Progenitor cell of endocrine pancreas (in vitro differentiated cells): ENCODE measurements at regions not wholly inside any gene's neighbourhood (a gene's known extent, or its start where the extent isn't known, plus 50 kb on each side); places are given as distances from the start of the nearest gene placed in this dataset.
"Not testable (repeated sequence)": the region's sequence is repeated elsewhere in the genome, so short reads cannot be mapped to it uniquely, and the experiment has no call there.

ENCODE experiments used
- DNase-seq: peaks from one replicate; pipeline ENCODE4 v3.0.0; 2021; ENCODE audit warnings: low spot score; ENCODE audit not compliant: unreplicated experiment
- H3K27ac Mint-ChIP-seq: 2 replicates; pipeline ENCODE4 v1.8.0; 2021; ENCODE audit warnings: mild to moderate bottlenecking, moderate library complexity, mixed read lengths
- H3K27me3 Mint-ChIP-seq: 2 replicates; pipeline ENCODE4 v1.8.0; 2021; ENCODE audit warnings: mixed read lengths
- H3K36me3 Mint-ChIP-seq: 2 replicates; pipeline ENCODE4 v1.8.0; 2022; ENCODE audit warnings: mixed read lengths; ENCODE audit not compliant: insufficient read depth
- H3K4me1 Mint-ChIP-seq: 2 replicates; pipeline ENCODE4 v1.8.0; 2021; ENCODE audit warnings: low read depth, mixed read lengths
- H3K4me3 Mint-ChIP-seq: 2 replicates; pipeline ENCODE4 v1.8.0; 2021; ENCODE audit warnings: low read depth, mild to moderate bottlenecking, moderate library complexity, mixed read lengths
- H3K9me3 Mint-ChIP-seq: 2 replicates; pipeline ENCODE4 v1.8.0; 2021; ENCODE audit warnings: low read depth, mixed read lengths
- CTCF ChIP-seq: fragments of 200-600 bp; sonication (generic); IDR thresholded peaks from one replicate; pipeline ENCODE4 v1.5.0; 2021; ENCODE audit warnings: antibody characterized with exemption, mild to moderate bottlenecking; ENCODE audit not compliant: unreplicated experiment

DNA sequence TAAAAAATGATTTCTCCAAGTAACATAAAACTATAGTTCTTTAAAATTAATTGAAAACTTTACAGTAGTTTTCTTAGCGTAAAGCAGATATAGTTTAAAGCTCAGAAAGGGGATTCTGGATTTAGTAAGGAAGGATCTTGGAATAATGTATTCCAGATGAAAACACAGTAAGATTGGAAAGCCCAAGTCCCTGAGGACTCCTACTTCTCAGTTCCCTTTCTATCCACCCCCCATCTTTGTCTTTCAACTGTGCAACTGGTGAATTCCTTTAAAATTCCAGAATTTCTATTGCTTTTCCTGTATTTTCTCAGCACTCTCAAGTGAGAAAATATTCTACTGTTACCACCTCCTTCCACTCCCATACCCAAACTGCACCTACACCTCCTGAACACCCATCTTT, 184.5 kb upstream of the FBN2 start:
- Mint-ChIP-seq H3K27ac (no peak overlapping the region), H3K4me1 (no peaks in the 10 kb centered on the region), H3K9me3 (no peaks in the 10 kb centered on the region), H3K27me3 (no peaks in the 10 kb centered on the region), H3K4me3 (no peak overlapping the region), H3K36me3 (no peaks in the 10 kb centered on the region)
- no peak for DNase-seq
- no peak for TF ChIP-seq CTCF

- DNase-seq, H3K9me3 Mint-ChIP-seq, H3K4me3 Mint-ChIP-seq, H3K27me3 Mint-ChIP-seq, H3K4me1 Mint-ChIP-seq, H3K36me3 Mint-ChIP-seq, H3K27ac Mint-ChIP-seq: not testable (repeated sequence)
These were observed 192.0 kb upstream of the FBN2 start for GRCh38 chr5:128730021-128730420.

GRCh38 chr5:128735656-128736055, 197.6 kb upstream of the FBN2 start:
- H3K27me3 Mint-ChIP-seq, H3K9me3 Mint-ChIP-seq, DNase-seq, H3K27ac Mint-ChIP-seq, H3K4me3 Mint-ChIP-seq, H3K36me3 Mint-ChIP-seq, H3K4me1 Mint-ChIP-seq: not testable (repeated sequence)

DNA sequence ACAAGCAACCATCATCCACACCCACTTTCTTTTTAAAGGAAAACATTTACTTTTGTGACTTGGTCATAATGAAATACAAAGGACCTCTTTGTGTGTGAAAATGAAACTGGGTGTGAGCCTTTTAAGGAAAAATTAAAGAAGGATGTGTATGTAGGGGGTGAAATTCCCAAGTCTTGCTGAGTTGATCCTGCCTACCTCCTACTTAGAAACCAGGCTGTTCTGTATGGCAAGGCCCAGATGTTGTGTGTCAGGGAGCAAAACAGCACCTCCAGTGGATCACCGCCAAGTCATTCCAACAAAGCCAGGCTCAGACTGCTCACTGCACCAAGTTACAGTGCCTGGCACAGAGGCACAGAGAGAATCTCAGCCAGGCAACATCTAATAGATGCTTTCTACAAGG, 198.5 kb upstream of the FBN2 start:
- no peaks in the 10 kb centered on the region for H3K36me3 Mint-ChIP-seq
- TF ChIP-seq CTCF = no peak
- H3K27ac Mint-ChIP-seq = no peak overlapping the region
- no peaks in the 10 kb centered on the region for H3K27me3 Mint-ChIP-seq
- no peak overlapping the region for H3K4me3 Mint-ChIP-seq
- no peak for DNase-seq
- no peaks in the 10 kb centered on the region for H3K4me1 Mint-ChIP-seq
- H3K9me3 Mint-ChIP-seq = no peaks in the 10 kb centered on the region

- no peak for TF ChIP-seq CTCF
- H3K4me1 Mint-ChIP-seq = no peaks in the 10 kb centered on the region
- no peak overlapping the region for H3K4me3 Mint-ChIP-seq
- H3K36me3 Mint-ChIP-seq = no peaks in the 10 kb centered on the region
- no peaks in the 10 kb centered on the region for H3K9me3 Mint-ChIP-seq
- H3K27ac Mint-ChIP-seq = no peak overlapping the region
- DNase-seq = no peak
- no peaks in the 10 kb centered on the region for H3K27me3 Mint-ChIP-seq
These were observed 211.3 kb upstream of the FBN2 start for GRCh38 chr5:128749136-128749898.

DNA sequence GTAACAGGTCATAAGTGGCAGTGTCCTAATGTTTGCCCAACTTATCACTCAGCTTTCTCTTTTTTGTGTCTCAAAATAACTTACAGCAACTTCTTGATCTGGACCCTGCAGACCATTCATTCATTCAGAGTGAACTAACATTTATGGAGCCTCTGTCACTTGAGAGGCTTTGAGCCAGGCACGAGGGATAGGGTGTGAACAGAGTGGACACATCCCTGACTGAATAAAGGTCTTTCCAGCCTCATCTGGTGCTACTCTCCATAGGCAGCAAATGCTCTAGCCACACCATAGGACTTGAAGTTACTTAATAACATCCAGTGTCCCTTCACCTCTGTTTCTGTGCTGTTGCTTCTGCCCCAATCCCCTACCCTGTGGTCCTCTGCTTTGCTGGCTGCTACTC, 212.1 kb upstream of the FBN2 start:
- Mint-ChIP-seq H3K9me3 (no peaks in the 10 kb centered on the region), H3K4me3 (no peak overlapping the region), H3K27ac (no peak overlapping the region), H3K4me1 (no peaks in the 10 kb centered on the region), H3K36me3 (no peaks in the 10 kb centered on the region), H3K27me3 (no peaks in the 10 kb centered on the region)
- no peak for TF ChIP-seq CTCF
- DNase-seq = no peak
